ENCODE measurements at regions not wholly inside any gene's neighbourhood (a gene's known extent, or its start where the extent isn't known, plus 50 kb on each side); places are given as distances from the start of the nearest gene placed in this dataset.
"Not testable (repeated sequence)": the region's sequence is repeated elsewhere in the genome, so short reads cannot be mapped to it uniquely, and the experiment has no call there.

- ATAC-seq, result no peak
- no peak for DNase-seq (ENCODE audit: low spot score)
These were observed 527.6 kb downstream of the DIPK2A start for GRCh38 chr3:144499001-144499930.

- no peak for DNase-seq (ENCODE audit: low spot score)
- no peak for ATAC-seq
These were observed 529.8 kb downstream of the DIPK2A start for GRCh38 chr3:144501467-144501866.

- ATAC-seq, result no peak
- no peak for DNase-seq (ENCODE audit: low spot score)
These were observed 530.8 kb downstream of the DIPK2A start for GRCh38 chr3:144502402-144502801.

GRCh38 chr3:144506375-144506774 is 534.8 kb downstream of the DIPK2A start:
- not testable (repeated sequence) for DNase-seq (ENCODE audit: low spot score); ATAC-seq

- no peak for ATAC-seq
- no peak for DNase-seq (ENCODE audit: low spot score)
These were observed 539.7 kb downstream of the DIPK2A start for GRCh38 chr3:144511346-144511745.

GRCh38 chr3:144516026-144516425 is 544.4 kb downstream of the DIPK2A start:
- DNase-seq (ENCODE audit: low spot score) (no peak), ATAC-seq (no peak)

GRCh38 chr3:144516589-144516988 is 545.0 kb downstream of the DIPK2A start:
- ATAC-seq (no peak), DNase-seq (ENCODE audit: low spot score) (no peak)

GRCh38 chr3:144521131-144521530 is 549.5 kb downstream of the DIPK2A start:
- ATAC-seq (no peak), DNase-seq (ENCODE audit: low spot score) (no peak)

- no peak for DNase-seq (ENCODE audit: low spot score)
- ATAC-seq, result no peak
These were observed 550.8 kb downstream of the DIPK2A start for GRCh38 chr3:144522456-144522855.

GRCh38 chr3:144523396-144523795 is 551.8 kb downstream of the DIPK2A start:
- ATAC-seq (no peak), DNase-seq (ENCODE audit: low spot score) (no peak)

- ATAC-seq (no peak), DNase-seq (ENCODE audit: low spot score) (no peak)
These were observed 552.9 kb downstream of the DIPK2A start for GRCh38 chr3:144524531-144524930.

- DNase-seq (ENCODE audit: low spot score), result no peak
- no peak for ATAC-seq
These were observed 557.9 kb downstream of the DIPK2A start for GRCh38 chr3:144529566-144529965.

- no peak for DNase-seq (ENCODE audit: low spot score)
These were observed 573.2 kb downstream of the DIPK2A start for GRCh38 chr3:144544871-144545270.

GRCh38 chr3:144546539-144546938 is 574.9 kb downstream of the DIPK2A start:
- ATAC-seq (no peak), DNase-seq (ENCODE audit: low spot score) (no peak)

More at GRCh38 chr3:144544871-144545270, 573.2 kb downstream of the DIPK2A start:
- no peak for ATAC-seq

GRCh38 chr3:144548346-144548745 is 576.7 kb downstream of the DIPK2A start:
- no peak for ATAC-seq
- DNase-seq (ENCODE audit: low spot score), result no peak

- no peak for ATAC-seq
- no peak for DNase-seq (ENCODE audit: low spot score)
These were observed 577.5 kb downstream of the DIPK2A start for GRCh38 chr3:144549166-144549565.

- ATAC-seq (no peak), DNase-seq (ENCODE audit: low spot score) (no peak)
These were observed 580.9 kb downstream of the DIPK2A start for GRCh38 chr3:144552346-144553057.

GRCh38 chr3:144553301-144553700 is 581.7 kb downstream of the DIPK2A start:
- no peak for DNase-seq (ENCODE audit: low spot score)
- ATAC-seq, result no peak

- DNase-seq (ENCODE audit: low spot score) (no peak), ATAC-seq (no peak)
These were observed 583.3 kb downstream of the DIPK2A start for GRCh38 chr3:144554889-144555288.

GRCh38 chr3:144556392-144556791 is 584.8 kb downstream of the DIPK2A start:
- ATAC-seq, result no peak
- no peak for DNase-seq (ENCODE audit: low spot score)

GRCh38 chr3:144557515-144557914 is 585.9 kb downstream of the DIPK2A start:
- DNase-seq (ENCODE audit: low spot score) (no peak), ATAC-seq (no peak)

- no peak for DNase-seq (ENCODE audit: low spot score)
These were observed 592.4 kb downstream of the DIPK2A start for GRCh38 chr3:144564011-144564410.

More at GRCh38 chr3:144564011-144564410, 592.4 kb downstream of the DIPK2A start:
- ATAC-seq, result no peak
